GM21786 (cell line): ENCODE measurements at regions not wholly inside any gene's neighbourhood (a gene's known extent, or its start where the extent isn't known, plus 50 kb on each side); places are given as distances from the start of the nearest gene placed in this dataset.
A peak's percentile ranks its signal among the peaks of the same experiment; 100 is the strongest.

Source experiments
- ATAC-seq: cut with Tn5 transposase; IDR thresholded peaks from one replicate; pipeline ENCODE4 v1.9.1; 2021; ENCODE audit not compliant: unreplicated experiment

DNA sequence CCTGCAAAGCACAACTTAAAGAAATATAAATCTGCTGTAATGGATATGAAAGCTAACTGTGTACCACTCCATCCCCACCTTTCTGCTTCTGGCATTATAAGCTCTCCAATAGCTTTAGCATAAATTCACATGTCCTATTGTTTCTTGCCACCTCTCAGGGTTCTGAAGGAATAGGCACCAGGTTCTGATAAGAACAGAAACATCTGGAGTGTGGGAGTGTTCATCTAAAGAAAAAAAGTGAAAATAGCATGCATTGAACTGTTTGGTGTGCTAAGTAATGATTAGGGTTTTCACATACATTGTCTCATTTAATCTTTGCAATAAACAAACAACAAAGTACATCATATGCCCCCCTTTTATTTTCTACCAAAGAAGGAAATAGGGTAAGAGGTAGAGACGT lies 72.3 kb downstream of the FAM76B start:
- no peak for ATAC-seq

DNA sequence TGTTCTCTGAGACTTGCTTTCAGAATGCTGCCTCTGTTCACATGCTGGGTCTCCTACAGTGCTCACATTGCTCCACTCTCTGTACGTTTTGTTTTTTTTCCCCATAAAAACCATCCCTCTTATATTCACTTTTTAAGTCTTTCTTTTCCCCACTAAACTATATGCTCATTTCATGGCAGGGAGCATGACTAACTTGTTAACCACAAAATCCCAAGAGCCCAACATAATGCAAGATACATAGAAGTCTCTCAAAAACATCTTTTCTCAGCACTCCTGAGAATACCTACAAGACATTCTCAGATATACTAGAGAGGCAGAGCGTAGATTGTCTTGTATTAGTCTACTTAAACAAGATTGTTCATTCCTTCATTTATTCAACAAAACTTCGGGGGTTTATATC lies 73.3 kb downstream of the FAM76B start:
- ATAC-seq, result peak; percentile 8

DNA sequence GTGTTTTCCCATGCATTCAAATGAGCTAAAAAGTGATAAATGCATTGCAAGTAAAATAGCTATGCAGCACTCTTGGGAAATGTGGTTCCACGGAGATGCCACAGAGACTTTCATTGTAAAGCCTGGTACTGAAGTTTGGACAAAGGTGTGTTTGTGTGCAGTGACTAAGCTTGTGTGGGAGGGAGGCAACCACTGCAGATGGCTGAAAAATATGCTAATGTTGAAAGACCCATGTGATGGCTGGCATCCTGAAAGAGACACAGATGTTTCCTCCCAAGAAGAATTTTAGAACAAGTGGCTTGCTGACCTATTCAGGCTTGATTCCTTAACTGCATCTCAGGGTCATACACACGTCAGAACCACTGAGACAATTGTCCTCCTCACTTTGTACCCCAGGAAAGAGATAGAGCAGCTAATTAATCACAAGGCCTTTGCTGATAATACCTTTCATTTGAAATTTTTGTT lies 73.8 kb downstream of the FAM76B start:
- peak; percentile 76 for ATAC-seq

DNA sequence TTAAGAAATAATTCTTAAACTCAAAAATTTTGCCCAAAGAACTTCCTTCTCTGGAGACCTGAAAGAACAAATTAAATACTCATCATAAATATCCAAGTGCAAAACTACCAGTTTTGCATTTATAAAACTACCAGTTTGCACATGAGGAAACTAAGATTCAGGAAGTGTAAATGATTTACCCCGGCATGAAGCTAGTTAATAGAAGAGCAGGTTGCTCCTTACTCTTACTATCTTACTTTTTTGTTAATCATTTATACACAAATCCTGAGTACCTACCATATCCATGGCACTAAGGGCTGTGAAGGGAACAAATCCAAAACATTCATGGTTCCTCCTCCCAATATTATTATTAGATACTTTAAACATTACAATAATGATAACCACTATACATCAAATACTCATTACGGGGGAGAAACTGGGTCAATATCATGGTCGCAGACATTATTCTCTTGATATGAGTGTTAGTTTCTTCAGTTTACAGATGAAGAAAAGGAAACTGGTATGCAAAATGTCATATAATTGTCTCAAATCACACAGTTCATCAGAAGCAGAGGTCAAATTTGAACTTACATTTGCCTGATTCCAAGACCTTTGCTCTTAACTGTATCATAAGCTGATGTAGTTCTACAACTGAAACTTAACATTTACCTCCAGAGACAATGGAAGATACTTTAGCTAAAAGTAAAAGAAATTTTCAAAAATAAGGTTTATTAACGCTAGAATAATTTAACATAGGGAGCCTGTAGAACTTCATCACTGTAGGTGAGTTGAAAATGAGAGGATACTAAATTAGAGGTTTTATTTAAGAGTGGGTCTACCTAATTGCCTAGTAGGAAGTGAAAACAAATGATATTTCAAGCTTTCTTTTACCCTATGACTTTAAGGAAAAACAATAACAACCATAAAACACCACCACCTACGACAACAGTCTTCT lies 74.5 kb downstream of the FAM76B start:
- ATAC-seq, result peak; percentile 11

DNA sequence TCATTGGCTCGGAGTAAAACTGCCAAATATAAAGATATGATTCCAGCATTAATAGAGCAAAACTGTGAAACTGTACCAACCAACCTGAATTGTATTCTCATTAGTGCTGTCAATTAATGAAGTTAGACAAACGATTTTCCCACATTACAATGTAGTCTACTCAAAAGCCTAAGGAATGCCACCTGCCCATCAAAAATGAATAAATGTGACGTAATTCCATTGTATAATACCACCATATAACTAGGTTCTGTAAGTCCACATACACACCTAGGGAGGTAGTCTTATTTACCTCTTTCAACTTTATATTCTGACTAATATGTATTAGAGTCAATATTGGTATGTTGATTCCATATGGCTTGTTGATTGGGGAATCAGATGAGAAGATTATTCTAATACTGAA lies 76.2 kb downstream of the FAM76B start:
- no peak for ATAC-seq

DNA sequence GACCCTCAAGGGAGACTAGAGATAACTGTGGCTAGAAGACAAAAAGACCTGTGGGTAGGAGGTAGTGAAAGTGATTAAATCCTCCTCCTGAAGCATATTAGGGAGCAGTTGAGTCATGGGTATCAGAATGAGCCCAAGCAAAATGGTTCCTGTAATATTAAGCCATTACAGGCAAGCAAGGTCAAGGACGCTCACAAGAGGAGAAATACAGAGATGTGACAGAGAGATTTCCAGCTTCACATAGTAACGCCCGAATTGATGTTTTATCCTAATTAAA lies 77.7 kb downstream of the FAM76B start:
- ATAC-seq, result peak; percentile 21

DNA sequence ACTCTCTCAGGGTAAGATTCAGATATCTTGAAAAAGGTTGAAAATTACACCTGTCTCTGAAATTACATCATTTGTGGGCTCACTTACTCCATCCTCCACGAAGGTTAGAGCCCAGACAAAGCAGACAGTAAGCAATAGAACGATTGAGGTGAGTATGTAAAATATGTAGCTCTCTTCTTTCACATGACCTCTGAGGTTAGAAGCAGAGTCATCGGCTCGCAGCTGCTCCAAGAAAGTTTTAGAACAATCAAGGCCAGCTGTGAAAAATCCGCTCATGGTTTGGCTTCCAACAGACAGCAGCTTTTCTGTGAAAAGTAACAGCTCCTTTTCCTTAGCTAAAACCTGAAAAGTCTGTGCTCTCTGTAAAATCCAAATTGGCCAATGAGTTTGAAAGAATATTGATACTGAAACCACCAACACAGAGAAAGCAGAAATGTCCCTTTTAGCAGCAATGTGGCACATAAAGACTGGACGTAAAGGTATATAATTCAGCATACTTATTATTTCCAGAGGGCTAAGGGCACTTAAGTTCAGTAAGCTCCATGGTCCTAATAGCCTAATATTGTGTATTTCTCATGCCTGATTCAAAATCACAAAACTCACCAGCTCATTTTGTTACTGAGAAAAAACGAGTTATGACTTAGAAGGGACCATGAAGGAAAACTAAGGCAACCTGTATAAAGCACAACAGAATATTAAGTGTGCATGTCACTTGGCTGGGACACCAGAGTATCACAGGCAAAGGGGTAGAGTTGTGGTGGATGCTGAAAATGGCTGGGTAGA lies 78.2 kb downstream of the FAM76B start:
- peak; percentile 34 for ATAC-seq

DNA sequence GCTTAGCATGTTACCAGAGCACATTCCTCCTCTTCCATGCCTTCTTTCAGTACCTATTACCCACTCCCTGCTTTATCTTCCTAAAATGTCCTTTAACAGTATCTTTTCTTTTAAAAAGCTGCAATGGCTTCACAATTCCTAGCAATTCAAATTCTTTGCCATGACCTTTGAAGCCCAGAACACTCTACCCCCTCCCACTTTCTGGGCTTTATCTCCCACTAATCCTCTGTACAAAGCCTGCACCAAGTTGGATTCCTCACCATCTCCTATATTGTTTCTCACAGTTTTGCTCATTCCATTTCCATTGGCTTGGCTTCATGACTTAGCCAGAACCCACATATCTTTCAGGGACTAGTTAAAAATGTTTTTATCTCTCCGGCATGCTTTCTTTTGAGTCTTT lies 80.9 kb downstream of the FAM76B start:
- ATAC-seq, result no peak

DNA sequence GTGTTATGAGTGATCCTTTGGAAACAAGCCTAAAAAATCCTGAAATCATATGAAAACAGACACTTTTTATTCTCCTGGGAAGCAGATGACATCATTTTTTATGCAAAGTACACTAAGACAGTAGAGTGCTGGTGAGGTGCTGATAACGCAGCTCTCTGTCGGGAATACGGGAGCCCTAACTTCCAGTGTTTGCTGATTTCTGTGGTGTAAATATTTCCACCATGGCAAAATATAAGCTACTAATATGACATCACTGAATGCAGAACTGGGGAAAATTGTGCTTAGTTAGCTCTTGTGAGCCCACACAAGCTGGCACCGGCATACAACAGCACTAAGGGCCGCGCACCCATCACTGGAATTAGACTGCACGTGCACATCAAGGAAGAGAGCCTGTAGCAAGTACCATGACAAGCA lies 82.6 kb downstream of the FAM76B start:
- ATAC-seq, result no peak

DNA sequence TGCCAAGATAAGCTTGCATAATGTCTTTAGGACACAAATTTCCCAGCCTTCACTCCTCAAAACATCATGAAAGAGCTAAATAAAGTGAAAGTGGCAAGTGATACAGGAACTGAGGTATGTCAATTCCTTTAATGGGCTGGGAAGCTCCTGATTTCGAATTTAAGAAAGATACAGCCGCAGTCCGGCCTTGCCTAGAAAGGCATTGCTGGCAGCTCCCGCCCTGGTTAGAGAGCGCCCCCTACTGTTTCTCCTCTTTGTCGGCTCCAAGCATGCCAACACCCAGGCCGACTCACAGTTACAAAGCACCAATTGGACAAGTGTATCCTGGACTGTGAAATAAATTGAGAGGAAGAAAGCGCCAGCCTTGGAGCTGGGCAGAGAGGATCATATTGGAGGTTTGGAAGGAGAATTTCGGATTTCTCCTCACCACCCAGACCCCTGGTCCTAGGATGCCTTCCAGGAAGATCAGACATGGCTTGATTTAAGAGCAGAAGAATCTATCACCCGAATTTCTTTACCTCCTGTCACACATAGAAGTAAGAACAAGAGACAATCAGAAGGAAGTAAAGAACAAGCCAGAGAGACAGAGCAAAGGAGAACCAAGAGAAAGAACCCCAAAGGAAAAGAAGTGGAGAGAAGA lies 84.0 kb downstream of the FAM76B start:
- peak; percentile 78 for ATAC-seq

DNA sequence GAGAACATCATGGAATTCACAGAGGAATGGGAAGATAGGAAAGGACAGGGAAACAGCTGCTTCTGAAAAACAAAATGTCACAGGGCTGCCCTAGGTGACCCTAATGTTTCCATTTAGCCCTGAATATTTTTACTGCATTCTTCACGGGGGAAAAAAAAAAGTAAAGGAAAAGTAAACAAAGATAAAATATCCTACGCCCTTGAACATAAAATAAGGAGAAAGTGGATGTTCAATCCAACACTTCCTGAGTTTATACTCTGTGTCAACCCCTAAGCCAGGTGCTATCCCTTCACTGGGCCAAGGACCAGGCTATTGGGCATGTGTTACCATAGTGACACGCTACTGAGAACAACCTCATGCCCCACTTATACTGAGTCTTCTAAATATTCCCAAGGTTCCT lies 84.7 kb downstream of the FAM76B start:
- ATAC-seq, result no peak

DNA sequence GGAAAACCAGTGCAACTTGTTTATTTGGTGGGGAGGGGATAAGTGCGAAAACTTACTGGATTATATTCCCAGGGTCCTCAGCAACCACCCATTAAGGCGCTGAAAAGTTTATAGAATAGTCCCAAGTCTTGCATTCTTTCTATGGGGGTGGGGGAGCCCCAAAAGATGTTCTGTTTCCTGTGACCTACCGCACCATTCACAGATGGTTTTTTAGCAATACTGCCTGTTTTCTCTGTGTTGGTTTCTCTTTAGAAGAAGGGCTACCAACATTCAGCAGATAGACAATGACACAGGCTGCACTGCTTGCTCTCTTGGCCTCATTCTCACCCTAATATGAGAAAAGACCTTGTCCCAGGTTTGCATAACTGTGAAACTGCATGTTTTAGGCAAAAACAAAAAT lies 86.5 kb downstream of the FAM76B start:
- ATAC-seq, result peak; percentile 48

DNA sequence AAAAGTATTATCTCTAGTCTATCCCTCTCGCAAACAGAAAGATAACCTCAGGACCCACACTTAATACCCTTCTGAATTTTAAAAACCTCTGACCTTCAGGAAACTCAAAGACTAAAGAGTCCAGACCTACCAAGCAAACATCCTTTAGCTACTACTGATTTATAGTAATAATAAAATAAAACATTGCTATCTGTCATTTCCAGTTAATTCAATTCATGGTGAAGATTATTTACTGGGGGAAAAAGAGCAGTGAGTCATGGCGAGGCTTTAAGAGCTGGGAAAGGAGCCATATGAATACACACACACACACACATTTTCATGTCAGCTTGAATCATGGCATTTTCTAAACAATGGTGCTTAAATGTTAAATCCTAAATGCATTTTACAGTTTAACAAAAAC lies 87.1 kb downstream of the FAM76B start:
- no peak for ATAC-seq

DNA sequence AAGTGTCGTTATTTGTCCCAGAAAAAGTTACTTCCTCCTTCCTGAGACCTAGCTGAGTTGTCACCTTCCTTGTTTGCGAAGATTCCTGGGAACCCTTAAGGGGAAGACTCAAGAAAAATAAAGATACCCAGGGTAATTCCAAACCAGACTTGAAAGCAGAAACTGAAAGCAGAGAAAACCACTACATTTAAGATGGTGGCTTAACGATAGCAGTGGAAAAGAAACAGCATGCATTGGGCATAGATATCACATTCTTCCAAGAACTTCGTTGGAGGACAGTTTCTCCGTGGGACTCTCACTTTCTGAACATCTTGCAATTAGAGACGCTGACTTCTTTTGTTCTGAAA lies 89.1 kb downstream of the FAM76B start:
- peak; percentile 34 for ATAC-seq

DNA sequence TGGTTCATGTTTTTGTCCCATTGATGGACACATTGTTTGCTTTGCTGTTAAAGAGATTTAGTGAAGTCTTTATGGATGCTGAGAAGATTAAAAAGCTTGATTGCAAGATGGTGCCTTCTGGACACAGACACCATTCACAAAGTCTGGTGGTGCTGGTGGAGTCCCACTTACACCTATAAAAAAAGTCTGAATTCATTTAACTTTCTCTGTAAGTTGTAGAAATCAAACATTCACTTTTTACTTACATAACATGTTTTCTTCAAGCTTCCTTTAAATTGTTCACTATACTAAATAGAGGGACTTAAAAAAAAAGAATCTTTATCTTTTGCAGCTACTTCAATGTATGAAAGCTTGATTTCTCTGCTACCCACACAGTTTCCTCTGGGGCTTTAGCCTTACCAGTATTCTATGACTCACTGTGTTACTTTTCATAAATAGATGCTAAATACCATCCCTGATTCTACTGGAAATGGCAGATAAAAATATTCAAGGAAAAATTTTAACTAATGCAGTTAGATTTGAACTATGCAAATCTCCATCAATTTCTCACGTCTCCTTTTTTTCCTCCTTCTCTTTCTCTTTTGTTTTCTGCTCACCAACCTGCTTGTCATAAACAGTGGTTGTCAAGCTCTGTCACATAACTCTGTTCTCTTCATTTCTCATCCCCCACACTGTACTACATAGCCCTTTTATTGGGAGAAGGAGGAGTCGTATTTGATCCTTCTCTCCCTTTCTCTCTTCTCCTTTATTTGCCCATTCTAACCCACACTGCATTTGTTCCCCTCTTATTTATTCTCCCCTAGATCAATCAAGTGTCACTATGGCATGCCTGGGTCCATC lies 89.7 kb downstream of the FAM76B start:
- ATAC-seq, result peak; percentile 41

DNA sequence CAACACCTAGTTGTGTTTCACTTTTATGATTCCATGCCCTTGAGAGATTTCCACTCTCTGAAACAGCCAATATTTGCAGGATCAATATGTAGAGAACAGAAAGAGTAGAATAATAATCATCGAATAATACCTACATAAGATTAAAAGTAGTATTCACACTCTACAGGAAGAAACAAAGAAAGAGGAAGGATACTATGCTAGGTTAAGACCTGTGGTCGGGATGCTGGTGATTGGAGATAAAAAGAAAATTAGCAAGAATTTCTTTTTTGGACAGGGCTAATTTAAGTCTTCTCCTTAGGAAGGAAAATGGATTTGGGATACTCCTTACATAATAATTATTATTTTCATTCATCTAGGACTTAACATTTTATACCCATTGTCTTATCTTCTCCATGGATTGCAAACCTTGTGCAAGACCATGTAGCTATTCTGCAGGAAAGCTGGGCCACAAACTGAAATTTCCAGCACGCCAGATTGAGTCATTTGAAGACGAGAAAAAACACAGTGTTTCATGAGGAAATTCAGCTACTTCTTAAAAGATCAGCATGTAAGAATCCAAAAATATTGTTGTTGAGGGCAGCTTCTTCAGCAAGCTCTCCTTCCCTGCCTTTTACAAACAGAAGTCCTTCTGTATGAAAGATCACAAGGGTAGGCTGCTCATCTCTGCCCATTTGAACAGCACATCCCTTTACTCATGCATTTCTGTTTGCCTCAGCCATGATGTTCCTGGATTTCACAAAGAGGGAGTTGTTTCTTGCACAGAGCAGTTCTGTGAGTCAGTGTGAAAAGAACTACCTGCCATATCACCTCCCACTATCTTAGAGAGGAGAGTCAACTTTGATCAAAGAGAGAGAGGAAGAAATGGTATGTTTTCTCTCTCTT lies 90.7 kb downstream of the FAM76B start:
- no peak for ATAC-seq

DNA sequence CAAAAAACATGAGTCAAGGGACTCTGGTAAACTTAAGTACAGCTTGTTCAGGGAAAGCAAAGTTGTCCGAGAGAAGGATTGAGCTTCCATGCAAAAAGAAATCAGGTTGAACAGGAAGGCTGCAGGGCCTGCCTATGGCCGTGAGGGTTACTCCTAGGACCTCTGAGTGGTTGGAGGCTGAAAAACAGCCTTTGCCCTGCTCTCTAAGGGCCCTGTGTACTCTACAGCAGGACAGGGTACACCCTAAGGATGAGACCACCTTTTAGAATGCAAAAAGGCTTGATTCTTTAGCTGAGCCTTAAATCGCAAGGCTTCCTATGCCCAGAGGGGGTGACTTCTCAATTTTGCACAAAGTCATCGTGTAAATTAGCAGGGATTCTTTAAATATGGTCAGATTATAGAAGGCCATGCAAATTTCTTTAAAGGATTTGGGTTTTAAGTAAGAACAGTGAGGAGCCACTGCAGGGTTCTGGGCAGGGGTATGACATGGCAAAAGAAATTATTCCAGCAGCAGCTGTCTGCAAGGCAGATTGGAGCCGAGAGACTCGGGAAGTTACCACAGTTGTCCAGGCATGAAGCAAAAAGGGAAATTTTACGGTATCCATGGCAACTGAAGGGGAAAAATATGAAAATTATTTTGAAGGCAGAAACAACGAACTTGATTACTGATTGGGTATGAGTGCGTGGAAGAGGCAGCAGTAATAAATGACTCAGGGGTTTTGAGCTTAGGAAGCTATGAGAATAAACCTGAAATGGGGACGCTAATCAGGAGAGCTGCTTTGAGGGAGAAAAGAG lies 91.8 kb downstream of the FAM76B start:
- no peak for ATAC-seq

DNA sequence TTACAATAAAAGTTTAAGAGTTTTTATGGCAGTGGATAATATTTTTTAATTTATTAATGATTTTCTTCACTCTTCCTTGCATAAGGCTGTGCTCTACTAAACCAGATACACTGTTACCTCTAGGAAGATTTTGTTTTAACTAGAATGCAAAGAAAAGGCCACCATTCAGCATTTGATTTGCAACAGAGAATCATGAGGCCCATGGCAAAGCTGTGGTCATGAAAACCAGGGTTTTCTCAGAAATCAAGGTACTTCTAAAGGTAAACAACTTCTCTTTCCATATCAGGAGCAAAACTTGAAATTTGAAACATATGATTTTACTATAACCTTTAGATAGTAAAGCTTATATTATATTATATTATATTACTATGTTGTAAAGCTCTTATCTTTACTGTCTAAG lies 94.4 kb downstream of the FAM76B start:
- ATAC-seq, result no peak

DNA sequence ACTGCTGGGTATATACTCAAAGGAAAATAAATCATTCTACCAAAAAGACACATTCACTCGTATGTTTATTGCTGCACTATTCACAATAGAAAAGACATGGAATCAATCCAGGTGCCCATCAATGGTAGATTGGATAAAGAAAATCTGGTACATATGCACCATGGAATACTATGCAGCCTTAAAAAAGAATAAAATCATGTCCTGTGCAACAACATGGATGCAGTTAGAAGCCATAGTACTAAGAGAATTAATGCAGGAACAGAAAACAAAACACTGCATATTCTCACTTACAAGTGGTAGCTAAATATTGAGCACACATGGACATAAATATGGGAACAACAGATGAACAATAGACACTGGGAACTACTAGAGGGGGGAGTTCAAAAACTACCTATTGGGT lies 96.3 kb downstream of the FAM76B start:
- no peak for ATAC-seq
